IMR-90 (cell line): ENCODE measurements at regions not wholly inside any gene's neighbourhood (a gene's known extent, or its start where the extent isn't known, plus 50 kb on each side); places are given as distances from the start of the nearest gene placed in this dataset.

Experiments used
- CTCF ChIP-seq: conservative IDR thresholded peaks from 2 replicates; pipeline ENCODE4 v1.5.1; 2012; ENCODE audit warnings: mild to moderate bottlenecking, low read depth, low read length, improper control_type of control experiment
- FOS ChIP-seq: fragments of 150-350 bp; IDR thresholded peaks from 2 replicates; pipeline ENCODE4 v1.6.1; 2016; ENCODE audit warnings: low read depth, low read length
- MAFK ChIP-seq: IDR thresholded peaks from 2 replicates; pipeline ENCODE4 v1.6.1; 2012; ENCODE audit warnings: low read depth, low read length, improper control_type of control experiment
- RAD21 ChIP-seq: IDR thresholded peaks from 2 replicates; pipeline ENCODE4 v1.6.1; 2012; ENCODE audit warnings: low read length, improper control_type of control experiment

DNA sequence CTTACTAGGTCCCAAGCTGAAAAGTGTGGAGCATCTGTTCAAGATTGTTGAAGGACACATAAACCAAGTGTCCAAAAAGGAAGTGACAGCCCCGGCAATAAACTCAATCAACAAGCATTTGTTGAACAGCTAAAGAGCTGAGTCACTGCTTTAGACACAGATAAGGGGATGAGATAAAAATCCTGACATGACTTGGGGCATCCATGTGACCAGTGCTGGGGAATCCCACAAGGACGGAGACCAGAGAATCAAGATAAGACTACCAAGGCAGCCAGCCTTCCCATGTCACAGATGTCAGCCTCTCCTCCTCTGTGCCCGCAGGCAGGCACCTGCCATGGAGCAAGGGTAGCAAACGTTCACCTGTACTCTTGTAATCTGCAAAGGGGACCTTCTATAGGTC is 118.6 kb upstream of the KAZN start:
- TF ChIP-seq MAFK (no peak), FOS (no peak), RAD21 (no peak), CTCF (no peak)
